Common myeloid progenitor, CD34-positive (primary cell): ENCODE measurements at regions not wholly inside any gene's neighbourhood (a gene's known extent, or its start where the extent isn't known, plus 50 kb on each side); places are given as distances from the start of the nearest gene placed in this dataset.

Source experiments
- CTCF ChIA-PET: fragments of 350-600 bp; sonication (Branson Sonifier 250); formaldehyde crosslinking; loops from one replicate; lab custom pipeline; 2021; ENCODE audit warnings: antibody characterized with exemption; lab: Charles Lee
- POLR2A ChIA-PET: fragments of 350-600 bp; sonication (Branson Sonifier 250); formaldehyde crosslinking; loops from one replicate; lab custom pipeline; 2021; ENCODE audit warnings: antibody characterized with exemption; lab: Charles Lee
- DNase-seq, 3 donors: peaks; one replicate each; pipeline versions ENCODE4 v3.0.0 to v3.0.0-alpha.2; 2013
- H3K27ac ChIP-seq, 2 experiments: 1 replicate in 1 of 2; 2 replicates in 1 of 2; pipeline ENCODE4 v1.7.0; 2013; ENCODE audit warnings: inconsistent platforms in 2 of 2, low read length in 2 of 2, mild to moderate bottlenecking in 2 of 2, low read depth in 1 of 2, moderate library complexity in 1 of 2; ENCODE audit not compliant: severe bottlenecking in 2 of 2, insufficient read depth in 1 of 2, poor library complexity in 1 of 2
- H3K27me3 ChIP-seq, 5 experiments: replicated peaks in 2 of 5; 1 replicate in 3 of 5; 2 replicates in 2 of 5; pipeline versions ENCODE4 v1.6.1 to v1.7.0; 2013; ENCODE audit warnings: low read length in 4 of 5, mild to moderate bottlenecking in 2 of 5, moderate library complexity in 2 of 5, inconsistent platforms in 1 of 5; ENCODE audit not compliant: insufficient read depth in 5 of 5, control insufficient read depth in 4 of 5
- H3K36me3 ChIP-seq, 4 experiments: 1 replicate in 2 of 4; 2 replicates in 2 of 4; pipeline versions ENCODE4 v1.6.1 to v1.7.0; 2013; ENCODE audit warnings: low read length in 3 of 4, control low read depth in 1 of 4, mild to moderate bottlenecking in 1 of 4; ENCODE audit not compliant: control insufficient read depth in 4 of 4, insufficient read depth in 4 of 4
- H3K4me1 ChIP-seq, 4 experiments: 1 replicate in 3 of 4; 2 replicates in 1 of 4; pipeline versions ENCODE4 v1.6.1 to v1.7.1; 2013; ENCODE audit warnings: low read length in 3 of 4, mild to moderate bottlenecking in 3 of 4, control low read depth in 1 of 4, inconsistent platforms in 1 of 4, moderate library complexity in 1 of 4; ENCODE audit not compliant: control insufficient read depth in 4 of 4, insufficient read depth in 4 of 4; ENCODE audit errors: control extremely low read depth in 1 of 4
- H3K4me3 ChIP-seq, 7 experiments: 1 replicate in 4 of 7; 2 replicates in 3 of 7; pipeline versions ENCODE4 v1.5.1 to v1.7.0; 2013; ENCODE audit warnings: mild to moderate bottlenecking in 7 of 7, low read length in 6 of 7, moderate library complexity in 6 of 7, inconsistent platforms in 2 of 7, low read depth in 2 of 7, control low read depth in 1 of 7; ENCODE audit not compliant: insufficient read depth in 4 of 7, control insufficient read depth in 1 of 7; ENCODE audit errors: extremely low read depth in 1 of 7
- H3K9me3 ChIP-seq, 5 experiments: 1 replicate in 4 of 5; 2 replicates in 1 of 5; pipeline versions ENCODE4 v1.6.1 to v1.7.1; 2013; ENCODE audit warnings: low read length in 4 of 5, mild to moderate bottlenecking in 2 of 5, inconsistent platforms in 1 of 5, low read depth in 1 of 5, moderate library complexity in 1 of 5; ENCODE audit not compliant: control insufficient read depth in 4 of 5, insufficient read depth in 2 of 5; ENCODE audit errors: control extremely low read depth in 1 of 5
- WGBS: methylation state at CpG from one replicate; pipeline ENCODE4 v1.1.5; 2013; ENCODE audit not compliant: insufficient coverage; 5-methylcytosine and 5-hydroxymethylcytosine counted together

DNA sequence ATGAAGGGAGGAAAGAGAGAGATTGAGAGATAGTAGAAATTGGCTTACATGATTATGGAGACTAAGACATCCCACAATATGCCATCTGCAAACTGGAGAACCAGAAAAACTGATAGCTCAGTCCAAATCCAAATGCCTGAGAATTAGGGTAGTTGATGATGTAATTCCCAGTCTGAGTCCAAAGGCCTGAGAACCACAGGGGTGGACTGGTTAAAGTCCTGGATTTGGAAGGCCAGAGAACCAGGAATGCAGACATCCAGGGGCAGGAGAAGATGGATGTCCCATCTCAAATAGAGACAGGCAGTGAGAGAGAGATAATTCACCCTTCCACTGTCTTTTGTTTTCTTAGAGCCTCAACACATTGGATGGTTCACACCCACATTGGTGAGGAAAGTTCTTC lies 345.7 kb upstream of the SPANXN4 start:
- DNase-seq, result no peak
- H3K27me3 ChIP-seq, result no peaks in the 10 kb centered on the region
- H3K27ac ChIP-seq, result no peak overlapping the region
- CTCF ChIA-PET, result no interaction called here
- no peak overlapping the region for H3K4me3 ChIP-seq
- H3K9me3 ChIP-seq, result no peaks in the 10 kb centered on the region
- H3K4me1 ChIP-seq, result no peaks in the 10 kb centered on the region
- no peaks in the 10 kb centered on the region for H3K36me3 ChIP-seq
- POLR2A ChIA-PET, result no interaction called here

DNA sequence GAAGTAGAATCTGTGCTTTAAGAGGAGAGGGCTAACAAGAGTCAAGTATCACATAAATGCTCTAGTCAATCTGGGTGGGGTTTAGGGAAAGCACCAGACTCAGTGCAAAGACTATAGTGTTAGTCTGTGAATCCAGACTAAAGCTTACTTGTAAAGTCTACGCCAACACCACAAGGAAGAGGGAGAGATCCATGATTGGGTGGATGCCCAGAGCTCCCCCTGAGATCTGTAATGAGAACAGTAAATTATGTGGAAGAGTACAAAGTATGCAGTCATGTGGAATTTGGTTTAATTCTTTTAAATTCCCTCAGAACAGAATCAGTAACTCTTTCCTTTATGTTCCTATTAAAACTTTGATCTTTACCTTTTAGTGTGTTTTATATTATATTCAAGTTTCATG lies 354.7 kb upstream of the SPANXN4 start:
- peaks cover 0 to 1% (median 0%) of the 10 kb centered on the region in 5 experiments for H3K9me3 ChIP-seq
- H3K27ac ChIP-seq, result no peak overlapping the region
- ChIA-PET CTCF (no interaction called here), POLR2A (no interaction called here)
- no peak overlapping the region for H3K4me3 ChIP-seq
- no peaks in the 10 kb centered on the region for H3K27me3 ChIP-seq
- H3K36me3 ChIP-seq, result no peaks in the 10 kb centered on the region
- DNase-seq, result no peak
- WGBS, result 80% methylated on average over 1 of the region's 1 CpG
- no peaks in the 10 kb centered on the region for H3K4me1 ChIP-seq

DNA sequence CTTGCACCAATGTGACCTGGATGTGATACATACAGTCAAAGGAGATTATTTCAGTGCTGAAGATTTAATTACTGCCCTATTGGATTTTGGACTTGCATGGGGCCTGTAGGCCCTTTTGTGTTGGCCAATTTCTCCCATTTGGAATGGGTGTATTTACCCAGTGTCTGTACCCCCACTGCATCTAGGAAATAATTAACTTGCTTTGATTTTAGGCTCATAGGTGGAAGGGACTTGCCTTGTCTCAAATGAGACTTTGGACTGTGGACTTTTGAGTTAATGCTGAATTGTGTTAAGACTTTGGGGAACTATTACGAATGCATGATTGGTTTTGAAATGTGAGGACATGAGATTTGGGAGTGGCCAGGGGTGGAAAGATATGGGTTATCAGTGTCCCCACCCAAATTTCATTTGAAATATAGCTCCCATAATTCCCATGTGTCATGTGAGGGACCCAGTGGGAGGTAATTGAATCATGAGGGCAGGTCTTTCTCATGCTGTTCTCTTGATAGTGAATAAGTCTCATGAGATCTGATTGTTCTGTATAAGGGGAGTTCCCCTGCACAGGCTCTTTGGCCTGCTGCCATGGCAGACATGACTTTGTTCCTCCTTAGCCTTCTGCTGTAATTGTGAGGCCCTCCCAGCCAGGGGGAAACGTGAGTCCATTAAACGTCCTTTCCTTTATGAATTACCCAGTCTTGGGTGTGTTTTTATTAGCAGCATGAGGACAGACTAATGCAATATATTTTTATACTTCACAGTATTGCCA lies 362.2 kb upstream of the SPANXN4 start:
- Histone ChIP-seq H3K4me1 (no peaks in the 10 kb centered on the region), H3K27me3 (no peaks in the 10 kb centered on the region), H3K27ac (no peak overlapping the region), H3K4me3 (no peak overlapping the region), H3K36me3 (no peaks in the 10 kb centered on the region), H3K9me3 (peaks cover 0 to 1% (median 0%) of the 10 kb centered on the region in 5 experiments)
- ChIA-PET CTCF (no interaction called here), POLR2A (no interaction called here)
- 100% methylated on average over 1 of the region's 3 CpGs for WGBS
- peak in 2 of 3 donors; percentile 3 to 4 for DNase-seq

DNA sequence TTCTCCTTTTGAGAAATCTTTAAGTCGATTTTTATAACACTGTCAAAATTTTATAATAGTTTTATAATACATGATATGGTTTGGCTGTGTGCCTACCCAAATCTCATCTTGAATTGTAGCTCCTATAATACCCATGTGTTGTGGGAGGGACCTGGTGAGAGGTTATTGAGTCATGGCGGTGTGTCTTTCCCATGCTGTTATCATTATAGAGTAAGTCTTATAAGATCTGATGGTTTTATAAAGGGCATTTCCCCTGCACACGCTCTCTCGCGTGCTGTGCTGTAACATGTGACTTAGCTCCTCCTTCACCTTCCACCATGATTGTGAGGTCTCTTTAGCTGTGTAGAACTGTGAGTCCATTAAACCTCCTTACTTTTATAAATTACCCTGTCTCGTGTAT lies 364.0 kb upstream of the SPANXN4 start:
- no peaks in the 10 kb centered on the region for H3K36me3 ChIP-seq
- CTCF ChIA-PET, result no interaction called here
- H3K9me3 ChIP-seq, result no peaks in the 10 kb centered on the region
- no peak overlapping the region for H3K4me3 ChIP-seq
- no peaks in the 10 kb centered on the region for H3K4me1 ChIP-seq
- DNase-seq, result no peak
- H3K27me3 ChIP-seq, result no peaks in the 10 kb centered on the region
- no CpG with 5 or more reads among the region's 6 CpGs for WGBS
- POLR2A ChIA-PET, result no interaction called here
- H3K27ac ChIP-seq, result no peak overlapping the region

DNA sequence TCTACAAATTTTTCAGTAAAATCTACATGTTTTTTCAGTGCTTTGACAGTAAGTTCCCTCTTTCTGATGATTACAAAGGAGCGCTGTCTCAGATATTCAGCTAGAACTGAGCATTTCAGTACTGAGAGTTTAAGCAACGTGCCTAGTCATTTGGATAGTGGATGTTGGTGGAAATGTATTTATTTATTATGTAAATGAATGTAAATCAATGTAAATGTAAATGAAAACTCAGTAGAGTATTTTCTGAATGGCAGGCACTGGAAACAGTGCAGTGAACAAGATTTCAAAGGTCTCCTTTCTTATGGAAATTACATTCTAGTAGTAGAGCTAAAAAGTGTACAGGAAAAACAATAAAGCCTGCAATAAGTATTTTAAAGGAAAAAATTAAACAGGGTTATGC lies 370.2 kb upstream of the SPANXN4 start:
- DNase-seq, result no peak
- ChIA-PET CTCF (no interaction called here), POLR2A (no interaction called here)
- Histone ChIP-seq H3K27ac (no peak overlapping the region), H3K4me1 (no peaks in the 10 kb centered on the region), H3K27me3 (no peaks in the 10 kb centered on the region), H3K9me3 (no peaks in the 10 kb centered on the region), H3K36me3 (no peaks in the 10 kb centered on the region), H3K4me3 (no peak overlapping the region)
- WGBS, result no CpG with 5 or more reads among the region's 2 CpGs

DNA sequence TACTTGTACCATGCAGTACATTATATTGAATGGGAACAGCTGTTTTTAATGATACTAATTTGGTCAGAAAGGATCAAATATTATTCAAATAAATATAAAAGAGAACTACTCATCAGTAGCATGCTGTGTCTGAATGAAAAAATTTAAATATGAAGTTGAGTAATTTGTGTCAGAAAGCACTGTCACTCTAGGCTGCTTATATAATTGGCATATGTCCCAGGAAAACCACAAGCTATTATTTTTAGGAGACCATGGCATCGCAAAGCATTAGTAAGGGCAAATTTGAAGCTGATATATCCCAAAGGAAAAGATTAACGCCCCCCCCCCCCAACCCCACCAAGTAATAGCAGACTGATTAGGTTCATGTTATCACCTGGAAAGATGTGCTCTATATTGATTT lies 388.5 kb upstream of the SPANXN4 start:
- POLR2A ChIA-PET, result no interaction called here
- no peak for DNase-seq
- WGBS, result no CpG with 5 or more reads among the region's 2 CpGs

DNA sequence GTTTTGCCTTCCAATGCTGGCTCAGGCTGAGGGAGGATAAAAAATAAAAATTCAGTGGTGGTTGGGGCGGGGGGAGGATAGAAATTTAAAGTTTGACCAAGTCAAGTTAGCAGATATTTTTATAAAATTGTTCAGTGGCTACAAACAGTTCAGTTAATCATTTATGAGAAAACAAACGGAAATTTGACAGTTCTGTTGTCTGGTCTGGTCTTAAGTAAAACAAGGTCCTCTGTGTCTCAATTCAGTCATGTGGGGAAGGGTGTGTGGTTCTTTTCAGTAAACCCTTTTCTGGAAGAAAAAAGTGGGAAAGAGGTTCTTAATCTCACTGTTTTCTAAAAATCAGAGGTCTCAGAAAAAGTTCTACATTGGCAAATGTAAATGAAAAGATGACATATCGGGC lies 409.1 kb upstream of the SPANXN4 start:
- no peaks in the 10 kb centered on the region for H3K4me1 ChIP-seq
- DNase-seq, result no peak
- H3K4me3 ChIP-seq, result no peak overlapping the region
- no peaks in the 10 kb centered on the region for H3K36me3 ChIP-seq
- no peaks in the 10 kb centered on the region for H3K27me3 ChIP-seq
- WGBS, result 54% methylated on average over 2 of the region's 3 CpGs
- H3K27ac ChIP-seq, result no peak overlapping the region
- POLR2A ChIA-PET, result no interaction called here
- CTCF ChIA-PET, result no interaction called here
- H3K9me3 ChIP-seq, result no peaks in the 10 kb centered on the region

More for the DNA sequence above, 388.5 kb upstream of the SPANXN4 start:
- CTCF ChIA-PET, result no interaction called here
- no peaks in the 10 kb centered on the region for H3K4me1 ChIP-seq
- H3K27me3 ChIP-seq, result no peaks in the 10 kb centered on the region
- no peaks in the 10 kb centered on the region for H3K36me3 ChIP-seq
- no peak overlapping the region for H3K4me3 ChIP-seq
- no peak overlapping the region for H3K27ac ChIP-seq
- H3K9me3 ChIP-seq, result no peaks in the 10 kb centered on the region
